ENCODE measurements at regions not wholly inside any gene's neighbourhood (a gene's known extent, or its start where the extent isn't known, plus 50 kb on each side); places are given as distances from the start of the nearest gene placed in this dataset.

GRCh38 chr15:93206893-93207292 is 117.9 kb upstream of the RGMA start:
- ATAC-seq = no peak

DNA sequence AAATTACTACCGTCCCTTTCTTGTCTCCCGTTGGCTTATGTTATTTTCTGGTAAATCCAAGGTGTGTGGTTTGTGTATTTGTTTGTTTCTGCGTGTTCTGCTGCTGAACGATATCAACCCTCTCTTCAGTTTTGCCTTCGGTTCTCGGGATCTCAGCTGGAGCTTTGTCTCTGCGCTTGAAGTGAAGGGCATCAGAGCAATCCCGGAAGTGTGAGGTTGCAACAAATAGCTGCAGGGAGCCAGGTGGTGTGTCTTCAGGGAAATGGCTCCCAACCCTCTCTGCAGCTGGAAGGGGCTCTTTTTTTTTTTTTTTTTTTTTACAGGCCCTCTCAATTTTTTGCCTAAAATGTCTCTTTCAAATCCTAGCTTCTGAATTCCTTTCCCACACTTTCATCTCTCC is 116.4 kb upstream of the RGMA start:
- TF ChIP-seq BACH2 (CRISPR knock-in tag; IDR thresholded peaks at IDR 0.05; ENCODE audit: borderline replicate concordance) (no peak), SNAI2 (CRISPR knock-in tag; IDR thresholded peaks at IDR 0.05) (no peak), TOX (CRISPR knock-in tag; IDR thresholded peaks at IDR 0.05; ENCODE audit: borderline replicate concordance) (no peak), OSR1 (CRISPR knock-in tag; IDR thresholded peaks at IDR 0.05) (no peak), ZFP3 (CRISPR knock-in tag; IDR thresholded peaks at IDR 0.05) (no peak), PPARA (CRISPR knock-in tag; IDR thresholded peaks at IDR 0.05; ENCODE audit: borderline replicate concordance) (no peak), ISL1 (CRISPR knock-in tag; IDR thresholded peaks at IDR 0.05) (no peak)
- ATAC-seq = no peak

More at GRCh38 chr15:93206893-93207292, 117.9 kb upstream of the RGMA start:
- TF ChIP-seq ISL1 (CRISPR knock-in tag; IDR thresholded peaks at IDR 0.05) (no peak), POU6F1 (CRISPR knock-in tag; IDR thresholded peaks at IDR 0.05; ENCODE audit: borderline replicate concordance, low read depth) (no peak), ZNF70 (CRISPR knock-in tag; IDR thresholded peaks at IDR 0.05) (no peak), CSDC2 (CRISPR knock-in tag; IDR thresholded peaks at IDR 0.05) (no peak), CREB5 (CRISPR knock-in tag; IDR thresholded peaks at IDR 0.05; ENCODE audit: low read depth) (no peak), ZFP3 (CRISPR knock-in tag; IDR thresholded peaks at IDR 0.05) (no peak), ARNTL (CRISPR knock-in tag; IDR thresholded peaks at IDR 0.05; ENCODE audit: borderline replicate concordance, low read depth) (no peak), ESRRG (CRISPR knock-in tag; IDR thresholded peaks at IDR 0.05) (no peak), ZC3H10 (CRISPR knock-in tag; IDR thresholded peaks at IDR 0.05) (no peak), PATZ1 (CRISPR knock-in tag; IDR thresholded peaks at IDR 0.05; ENCODE audit: borderline replicate concordance) (no peak), ZNF565 (CRISPR knock-in tag; conservative IDR thresholded peaks at IDR 0.05; ENCODE audit: low read depth) (no peak), RARB (CRISPR knock-in tag; IDR thresholded peaks at IDR 0.05) (no peak), BACH2 (CRISPR knock-in tag; IDR thresholded peaks at IDR 0.05; ENCODE audit: borderline replicate concordance) (no peak), GLIS3 (CRISPR knock-in tag; IDR thresholded peaks at IDR 0.05) (no peak), PPARA (CRISPR knock-in tag; IDR thresholded peaks at IDR 0.05; ENCODE audit: borderline replicate concordance) (no peak), CSRNP3 (CRISPR knock-in tag; IDR thresholded peaks at IDR 0.05) (no peak), TSHZ2 (CRISPR knock-in tag; IDR thresholded peaks at IDR 0.05) (no peak), OSR1 (CRISPR knock-in tag; IDR thresholded peaks at IDR 0.05) (no peak), SNAI2 (CRISPR knock-in tag; IDR thresholded peaks at IDR 0.05) (no peak), ZNF8 (CRISPR knock-in tag; IDR thresholded peaks at IDR 0.05) (no peak)

GRCh38 chr15:93203036-93203435 is 114.0 kb upstream of the RGMA start:
- TF ChIP-seq RARB (CRISPR knock-in tag; IDR thresholded peaks at IDR 0.05) (no peak), SNAI2 (CRISPR knock-in tag; IDR thresholded peaks at IDR 0.05) (no peak), ZNF8 (CRISPR knock-in tag; IDR thresholded peaks at IDR 0.05) (no peak), CSRNP3 (CRISPR knock-in tag; IDR thresholded peaks at IDR 0.05) (no peak)
- no peak for ATAC-seq
